HG03103 (cell line): ENCODE measurements at regions not wholly inside any gene's neighbourhood (a gene's known extent, or its start where the extent isn't known, plus 50 kb on each side); places are given as distances from the start of the nearest gene placed in this dataset.
"Not testable (repeated sequence)": the region's sequence is repeated elsewhere in the genome, so short reads cannot be mapped to it uniquely, and the experiment has no call there.

Experiments used
- ATAC-seq: cut with Tn5 transposase; IDR thresholded peaks from one replicate; pipeline ENCODE4 v1.9.1; 2021; ENCODE audit warnings: low read depth; ENCODE audit not compliant: unreplicated experiment

DNA sequence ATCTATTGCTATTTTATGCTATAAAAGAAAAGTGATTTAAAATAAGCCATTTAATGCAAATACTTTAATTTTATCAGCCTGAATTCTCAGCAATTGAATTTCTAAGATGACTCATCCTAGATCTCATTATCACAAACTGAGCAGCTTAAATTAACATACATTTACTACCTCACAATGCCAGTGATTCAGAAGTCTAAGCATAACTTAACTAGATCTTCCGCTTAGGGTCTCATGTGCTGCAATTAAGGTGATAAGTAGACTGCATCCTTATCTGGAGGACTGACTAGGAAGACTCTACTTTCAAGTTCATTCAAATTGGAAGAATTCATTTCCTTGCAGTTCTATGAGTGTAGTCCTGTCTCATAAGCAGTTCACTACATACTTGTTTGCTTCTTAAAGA is 286.6 kb downstream of the COL11A1 start:
- no peak for ATAC-seq

DNA sequence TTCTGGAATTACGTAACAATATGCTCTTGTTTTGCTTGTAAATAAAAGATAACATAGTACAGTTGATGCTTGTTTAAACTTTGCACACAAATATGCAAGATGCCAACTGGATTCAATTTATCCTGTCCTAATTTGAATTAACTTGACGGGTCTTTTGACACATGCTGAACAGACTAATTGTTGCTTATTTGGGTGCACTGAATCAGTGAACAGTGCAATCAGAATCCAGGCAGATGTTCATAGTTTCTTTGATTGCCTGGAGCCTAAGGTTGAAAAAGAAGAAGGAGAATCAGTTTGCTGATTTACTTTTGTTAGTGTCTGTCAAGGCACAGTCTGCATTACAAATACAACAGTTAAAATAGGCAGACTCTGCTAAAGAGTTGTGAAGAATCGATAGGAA is 307.9 kb downstream of the COL11A1 start:
- ATAC-seq = no peak

DNA sequence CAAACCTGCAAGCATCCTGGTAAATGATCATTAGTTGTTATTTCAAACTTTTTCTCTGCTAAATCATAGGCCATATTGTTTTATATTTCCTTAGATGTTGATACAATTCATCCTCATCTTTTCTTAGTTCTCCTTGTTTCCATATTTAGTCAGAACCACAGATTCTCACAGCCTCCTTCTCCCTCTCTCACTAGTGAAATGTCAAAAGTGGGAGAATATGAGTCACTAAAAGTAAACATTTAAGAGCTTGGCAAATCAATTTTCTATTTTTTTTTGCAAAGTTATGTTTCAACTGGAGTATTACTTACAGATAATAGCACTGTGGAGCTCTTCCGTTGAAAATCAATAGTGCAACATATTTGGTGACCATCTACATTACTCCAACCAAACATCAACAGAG is 308.8 kb downstream of the COL11A1 start:
- ATAC-seq = no peak

DNA sequence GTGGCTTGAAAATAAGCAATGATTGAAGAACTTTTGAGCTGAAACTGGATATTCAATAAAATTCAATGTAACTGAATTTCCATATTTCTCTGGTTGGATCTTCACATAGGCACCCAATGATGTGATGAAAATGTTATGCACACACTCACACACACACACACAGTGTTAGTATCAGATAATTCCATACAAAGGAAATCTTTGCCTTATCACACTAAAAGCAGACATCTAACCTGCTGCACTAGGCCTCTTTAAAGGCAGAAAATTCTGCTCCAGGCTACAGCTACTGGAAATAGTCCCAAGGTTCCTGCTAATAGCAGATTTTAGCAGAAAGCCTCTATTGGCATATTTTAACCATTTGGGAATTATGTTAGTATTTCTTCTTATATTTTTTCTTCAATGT is 309.6 kb downstream of the COL11A1 start:
- no peak for ATAC-seq

DNA sequence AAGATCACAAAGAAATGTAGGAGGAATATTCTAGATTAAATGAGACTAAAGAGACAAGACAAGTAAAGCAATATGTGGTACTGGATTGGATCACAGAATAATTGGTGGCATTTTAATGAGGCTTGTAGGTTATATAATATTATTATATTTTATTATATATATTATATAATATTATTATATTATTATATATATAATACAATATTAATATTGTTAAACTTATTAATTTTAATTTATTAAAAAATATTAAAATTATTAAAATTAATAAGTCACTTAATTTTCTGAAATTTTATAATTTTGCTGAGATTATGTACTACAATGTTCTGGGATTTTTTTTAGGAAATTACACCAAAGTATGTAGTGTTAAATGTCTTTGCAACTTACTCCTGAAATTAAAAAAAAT is 311.9 kb downstream of the COL11A1 start:
- ATAC-seq = no peak

DNA sequence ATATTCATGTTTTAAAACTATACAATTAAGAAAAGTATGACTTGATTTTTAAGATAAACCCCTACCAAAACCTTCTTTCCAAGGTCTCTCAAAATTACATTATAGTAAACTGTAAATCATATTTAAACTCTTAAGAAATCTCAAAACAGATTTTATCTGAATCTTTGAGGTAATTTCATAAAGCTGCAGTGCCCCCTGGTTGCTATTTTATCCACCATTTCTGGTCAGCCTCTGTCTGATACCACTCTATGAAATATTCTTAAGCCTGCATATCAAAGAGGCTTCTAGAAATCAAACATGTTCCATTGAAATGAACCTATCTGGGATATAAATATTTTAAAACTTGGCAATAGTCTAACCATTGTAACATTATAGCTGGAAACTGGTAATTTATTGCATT is 317.3 kb downstream of the COL11A1 start:
- ATAC-seq = no peak

DNA sequence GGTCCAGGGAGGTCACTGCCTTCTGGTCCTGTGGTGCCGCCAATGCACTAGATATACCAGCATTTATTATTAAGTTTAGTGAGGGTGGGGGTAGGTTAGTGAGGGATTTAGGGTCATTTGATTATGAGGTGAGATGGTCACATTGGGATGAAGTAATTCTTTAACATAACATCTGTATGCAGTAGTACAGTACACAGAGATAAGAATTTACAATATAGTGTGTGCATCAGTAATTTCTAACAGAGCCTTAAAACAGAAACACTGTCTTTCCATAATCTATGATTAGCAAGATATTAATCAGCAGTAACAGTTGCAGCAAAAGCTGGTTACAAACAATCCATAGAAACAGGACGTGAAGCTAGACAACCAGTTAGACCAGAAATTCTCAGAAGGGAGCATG is 318.4 kb downstream of the COL11A1 start:
- ATAC-seq = not testable (repeated sequence)

DNA sequence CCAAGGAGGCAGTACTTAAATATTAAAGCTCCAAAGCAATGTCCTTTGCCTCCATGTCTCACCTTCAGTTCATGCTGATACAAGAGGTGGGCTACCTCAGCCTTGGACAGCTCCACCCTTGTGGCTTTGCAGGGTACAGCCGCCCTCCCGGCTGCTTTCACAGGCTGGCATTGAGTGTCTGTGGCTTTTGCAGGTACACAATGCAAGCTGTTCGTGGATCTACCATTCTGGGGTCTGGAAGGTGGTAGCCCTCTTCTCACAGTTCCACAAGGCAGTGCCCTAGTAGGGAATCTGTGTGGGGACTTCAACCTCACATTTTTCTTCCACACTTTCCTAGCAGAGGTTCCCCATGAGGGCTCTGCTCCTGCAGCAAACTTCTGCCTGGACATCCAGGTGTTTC is 324.8 kb downstream of the COL11A1 start:
- ATAC-seq = no peak

DNA sequence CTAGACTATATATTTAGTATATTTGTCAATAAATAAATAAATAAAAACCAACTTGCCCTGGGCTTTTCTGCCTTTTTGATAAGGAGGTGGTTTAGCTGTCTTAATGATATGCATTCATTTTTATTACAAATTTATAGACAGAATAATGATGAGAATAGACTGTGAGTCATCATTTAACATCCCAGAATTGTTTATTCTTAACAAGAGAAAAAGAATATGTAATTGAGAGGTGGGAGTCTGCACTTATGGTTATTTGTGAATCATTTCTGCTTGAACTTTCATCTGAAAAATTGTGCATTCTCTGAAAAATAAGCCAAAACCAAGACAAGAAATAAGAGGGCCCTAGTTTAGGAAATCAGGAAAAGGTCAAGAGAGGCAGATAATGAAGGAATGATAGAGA is 326.2 kb downstream of the COL11A1 start:
- no peak for ATAC-seq

DNA sequence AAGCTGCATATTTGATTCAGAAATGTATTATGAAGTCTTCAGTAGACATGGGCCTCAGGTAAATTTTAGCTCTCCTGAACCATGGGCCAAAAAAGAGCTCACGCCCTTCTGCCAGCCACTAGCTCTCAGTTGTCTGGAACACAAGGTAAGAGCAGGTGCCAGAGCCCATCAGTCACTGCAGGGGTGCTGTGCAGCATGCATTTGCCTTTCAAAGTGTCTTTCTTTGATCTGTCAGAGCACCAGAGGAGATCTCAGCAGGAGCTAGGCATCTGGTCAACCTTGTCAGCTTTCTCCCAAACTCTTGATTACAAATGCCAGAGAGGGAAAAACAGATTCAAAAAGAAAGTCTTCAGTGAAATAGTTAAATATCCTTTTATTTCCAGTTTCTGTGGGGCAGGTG is 332.3 kb downstream of the COL11A1 start:
- ATAC-seq = no peak

DNA sequence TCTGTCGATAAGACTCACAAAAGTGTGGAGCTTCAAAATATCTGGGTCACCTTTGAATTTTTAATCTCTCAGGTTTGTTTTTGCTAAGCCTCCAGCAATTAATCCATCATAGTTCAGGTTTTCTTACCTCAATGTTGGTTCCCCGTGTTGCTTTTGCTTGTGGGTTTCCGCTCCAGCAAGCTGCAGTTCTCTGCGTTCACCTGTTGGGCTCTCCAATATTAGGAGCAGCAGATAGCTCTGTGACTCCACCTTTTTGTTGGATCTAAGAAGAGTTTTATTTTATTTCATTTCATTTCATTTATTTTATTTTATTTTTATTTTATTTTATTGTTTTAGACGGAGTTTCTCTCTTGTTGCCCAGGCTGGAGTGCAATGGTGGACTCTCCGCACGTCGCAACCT is 335.5 kb downstream of the COL11A1 start:
- no peak for ATAC-seq

DNA sequence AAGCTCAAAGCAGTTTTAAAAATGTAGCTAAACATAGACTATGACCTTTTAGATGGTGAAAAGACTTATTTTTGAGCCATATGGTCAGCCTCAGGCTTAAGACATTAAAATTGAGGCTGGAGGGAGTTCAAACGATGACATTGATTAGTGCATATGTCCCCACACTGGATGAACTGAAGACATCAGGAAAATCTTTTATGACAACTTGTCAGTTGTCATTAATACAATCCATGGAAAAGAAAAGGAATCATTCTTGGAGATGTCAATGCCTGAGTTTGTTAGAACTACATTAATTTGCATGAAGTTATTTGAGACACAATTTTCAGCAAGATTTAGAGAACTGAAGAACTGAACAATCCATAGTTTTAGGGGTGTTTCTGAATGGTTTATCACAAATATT is 349.9 kb downstream of the COL11A1 start:
- no peak for ATAC-seq

DNA sequence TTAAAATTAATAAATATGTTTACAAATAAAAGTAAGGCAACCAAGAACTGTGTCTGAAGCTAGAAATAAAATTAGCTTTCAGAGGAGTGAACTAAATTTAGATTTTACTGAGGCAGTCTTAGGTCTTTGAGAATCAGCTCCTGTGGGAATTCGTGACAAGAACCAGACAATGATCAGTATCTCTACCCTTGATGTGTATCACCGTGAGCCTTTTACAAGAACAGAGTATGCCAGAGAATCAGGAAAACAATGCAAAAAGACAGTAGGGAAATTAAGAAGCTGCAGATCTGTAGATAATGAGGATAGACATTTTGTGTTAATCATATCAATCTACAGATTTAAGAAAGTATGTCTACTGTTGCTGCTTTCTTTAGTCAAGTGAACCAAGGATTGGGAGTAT is 351.0 kb downstream of the COL11A1 start:
- ATAC-seq = no peak

DNA sequence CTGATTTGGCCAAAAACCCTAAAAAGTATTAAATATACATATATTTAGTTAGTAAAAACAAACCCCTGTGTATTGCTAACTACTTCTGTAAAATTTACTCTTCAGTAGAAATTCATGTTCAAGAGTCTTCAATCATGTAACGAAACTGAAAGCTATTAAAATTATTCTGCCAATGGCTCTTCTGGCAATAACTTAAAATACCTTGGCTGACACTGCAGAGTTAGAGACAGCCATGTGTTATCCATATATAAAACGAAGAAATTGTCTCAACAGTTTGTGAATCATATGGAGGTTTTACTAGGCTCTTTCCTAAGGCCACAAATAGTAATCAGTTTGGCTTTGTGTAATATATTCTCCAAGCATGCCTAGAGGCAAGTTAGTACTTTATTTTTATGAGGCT is 357.2 kb downstream of the COL11A1 start:
- ATAC-seq = no peak

DNA sequence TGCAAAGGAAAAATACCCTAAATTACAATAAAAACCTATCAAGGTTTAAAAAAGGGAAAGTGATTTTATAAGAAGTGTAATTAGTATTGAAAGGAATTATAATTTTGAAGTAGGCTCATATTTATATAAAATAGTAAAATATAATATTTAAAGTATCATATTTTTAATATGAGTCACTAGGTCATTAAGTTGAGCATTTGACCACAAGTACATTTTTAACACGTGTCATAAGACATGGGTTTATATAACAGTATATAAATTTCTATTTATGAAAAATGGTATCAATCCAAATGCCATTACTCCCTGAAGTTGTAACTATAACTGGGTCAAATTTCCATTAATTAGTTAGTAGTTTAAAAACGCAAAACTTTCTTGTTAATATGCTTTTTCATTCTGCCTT is 365.9 kb downstream of the COL11A1 start:
- ATAC-seq = no peak

DNA sequence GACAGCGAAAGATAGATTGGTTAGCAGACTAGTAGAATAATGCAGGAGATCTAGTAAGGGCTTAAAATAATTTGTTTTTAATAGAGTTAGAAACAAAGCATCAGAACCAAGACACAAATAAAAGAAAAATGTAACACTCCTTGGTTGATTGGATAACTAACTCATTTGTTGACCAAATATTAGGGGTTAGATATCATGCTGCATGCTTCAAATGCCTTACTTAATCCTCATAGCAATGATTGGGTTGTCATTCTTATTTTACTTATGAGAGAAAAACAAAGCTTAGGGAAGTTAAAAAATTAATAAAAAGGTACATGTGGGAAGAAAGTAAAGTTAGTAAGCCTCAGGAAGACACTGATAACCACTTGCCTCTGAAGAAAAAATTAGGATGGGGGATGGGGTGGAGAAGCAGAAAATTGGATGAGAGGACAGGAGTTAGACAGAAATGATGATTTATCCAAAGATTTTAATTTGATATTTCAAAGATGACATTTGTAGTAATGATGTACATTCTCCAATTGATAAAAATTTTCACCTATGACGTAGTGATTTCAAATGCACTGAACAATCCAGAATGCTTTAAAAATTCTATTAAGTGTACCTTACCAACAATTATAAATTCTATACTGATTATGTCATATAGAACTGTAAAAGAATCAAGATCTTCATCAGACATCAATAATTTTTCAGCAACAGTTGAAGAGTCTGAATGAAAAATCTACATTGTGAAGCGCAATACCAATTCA is 374.7 kb downstream of the COL11A1 start:
- no peak for ATAC-seq

DNA sequence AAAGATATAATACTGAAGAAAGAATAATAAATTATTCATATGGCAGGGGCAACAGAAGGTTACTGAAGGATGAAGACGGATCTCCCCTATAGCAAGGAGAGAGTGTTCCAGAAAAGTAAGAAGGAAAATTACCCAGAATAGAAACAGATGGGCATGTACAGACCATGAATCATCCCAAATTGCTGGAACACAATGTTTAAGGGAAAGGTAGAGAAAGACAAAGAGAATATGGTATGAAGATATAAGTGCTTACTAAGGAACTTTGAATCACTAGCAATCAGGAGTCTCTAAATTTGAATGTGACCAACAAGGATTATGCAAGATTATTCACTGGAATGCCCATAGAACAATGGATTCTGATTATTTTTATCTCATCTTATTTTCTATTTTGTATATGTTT is 375.4 kb downstream of the COL11A1 start:
- no peak for ATAC-seq

DNA sequence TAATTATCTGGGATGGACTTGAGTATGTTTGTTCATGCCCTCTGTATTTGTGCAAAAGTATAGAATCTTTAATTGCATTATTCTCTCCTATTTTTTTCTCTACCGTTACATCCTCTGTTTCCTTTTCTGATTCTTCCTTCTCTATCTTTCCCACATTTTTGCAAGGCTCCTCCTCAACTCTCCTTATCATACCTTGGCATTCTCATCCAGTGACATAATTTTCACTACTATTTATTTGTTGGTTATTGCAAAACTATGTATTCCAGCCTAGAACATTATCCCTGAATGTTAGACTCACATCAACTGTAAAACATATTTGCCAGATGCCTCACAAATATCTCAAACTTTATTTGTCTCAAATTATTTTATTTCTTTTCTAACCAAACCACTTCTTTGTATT is 381.9 kb downstream of the COL11A1 start:
- no peak for ATAC-seq

DNA sequence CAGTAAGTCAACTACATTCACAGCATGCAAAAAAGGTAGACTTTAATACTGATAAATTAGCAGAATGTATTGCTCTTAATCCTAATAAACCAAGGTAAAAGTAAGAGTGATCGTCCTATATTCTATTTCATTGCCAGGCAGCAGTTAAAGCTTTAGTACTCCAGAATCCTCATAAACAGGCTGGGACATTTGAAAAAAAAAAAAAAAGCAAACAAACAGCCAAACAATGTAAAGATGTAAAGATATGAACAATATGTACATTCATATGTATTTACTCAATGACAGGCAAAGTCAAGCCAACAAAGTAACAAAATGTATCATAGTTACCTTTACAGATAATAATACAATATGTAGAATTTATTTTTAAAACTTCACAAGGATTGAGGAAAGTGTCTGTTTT is 383.6 kb downstream of the COL11A1 start:
- no peak for ATAC-seq

DNA sequence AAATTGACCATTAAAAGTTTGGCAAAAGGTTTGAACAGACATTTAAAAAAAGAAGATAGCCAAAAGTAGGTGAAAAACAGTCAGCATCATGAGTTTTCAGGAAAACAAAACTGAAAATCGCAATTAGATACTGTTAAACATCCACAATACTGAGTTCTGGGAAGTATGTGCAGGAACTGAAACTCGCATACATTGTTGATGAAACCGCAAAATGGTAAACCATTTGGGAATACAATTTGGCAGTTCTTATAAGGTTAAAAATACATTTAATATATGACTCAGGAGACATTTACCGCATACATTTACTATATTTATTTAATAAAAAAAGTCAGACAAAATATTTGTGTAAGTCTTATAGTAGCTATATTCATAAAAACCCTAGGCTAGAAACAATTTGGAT is 393.2 kb downstream of the COL11A1 start:
- no peak for ATAC-seq

DNA sequence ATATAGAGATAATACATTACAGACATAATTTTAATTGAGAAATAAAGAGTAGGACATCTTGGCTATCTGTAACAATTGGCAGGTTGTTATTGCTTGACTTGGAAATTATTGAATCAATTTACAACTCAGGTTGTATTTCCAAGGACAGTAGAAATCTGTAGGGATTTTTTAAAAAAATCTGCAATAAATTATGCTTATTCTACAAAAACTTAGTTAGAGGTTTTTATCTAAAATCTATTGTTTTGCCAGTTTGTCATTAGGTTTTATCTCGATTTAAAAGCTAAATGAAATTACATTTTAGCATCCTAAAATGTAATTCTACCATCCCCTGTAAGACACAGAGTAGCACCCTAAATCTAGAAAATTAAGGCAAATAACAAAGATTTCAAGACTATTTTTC is 408.8 kb downstream of the COL11A1 start:
- ATAC-seq = no peak

DNA sequence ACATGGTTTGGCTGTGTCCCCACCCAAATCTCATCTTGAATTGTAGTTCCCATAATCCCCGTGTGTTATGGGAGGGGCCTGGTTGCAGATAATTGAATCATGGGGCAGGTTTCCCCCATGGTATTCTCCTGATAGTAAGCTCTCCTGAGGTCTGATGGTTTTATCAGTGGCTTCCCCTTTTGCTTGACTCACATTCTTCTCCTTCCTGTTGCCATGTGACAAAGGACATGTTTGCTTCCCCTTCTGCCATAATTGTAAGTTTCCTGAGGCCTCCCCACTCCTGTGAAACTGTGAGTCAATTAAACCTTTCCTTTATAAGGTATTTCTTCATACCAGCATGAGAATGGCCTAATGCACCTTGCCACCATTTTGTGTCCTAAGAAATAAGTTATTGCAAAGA is 415.0 kb downstream of the COL11A1 start:
- no peak for ATAC-seq

DNA sequence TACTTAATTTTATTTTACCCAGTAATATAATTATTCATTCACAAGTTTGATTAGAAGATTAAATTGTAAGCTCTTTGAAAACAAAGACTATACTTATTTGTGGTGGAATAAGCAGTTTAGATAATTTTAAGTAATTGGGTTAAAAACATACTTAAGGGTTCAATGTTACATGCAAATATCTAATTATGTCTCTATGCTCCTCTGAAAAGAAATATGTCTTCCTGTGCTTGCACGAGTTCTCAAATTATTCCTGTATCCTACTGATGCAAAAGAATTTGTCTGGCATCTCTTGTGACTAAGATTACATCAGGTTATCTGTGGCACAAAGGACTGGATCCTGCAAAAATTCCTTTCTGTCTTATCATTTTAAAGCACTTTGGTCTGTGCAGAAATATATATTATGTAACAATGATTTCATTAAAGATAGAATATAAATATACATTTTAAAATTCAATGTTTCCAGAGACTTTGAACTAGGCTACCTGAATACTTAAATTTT is 416.7 kb downstream of the COL11A1 start:
- no peak for ATAC-seq
